HG03108 (cell line): ENCODE measurements at regions not wholly inside any gene's neighbourhood (a gene's known extent, or its start where the extent isn't known, plus 50 kb on each side); places are given as distances from the start of the nearest gene placed in this dataset.

Experiments
- ATAC-seq: cut with Tn5 transposase; IDR thresholded peaks from one replicate; pipeline ENCODE4 v1.9.1; 2021; ENCODE audit warnings: moderate library complexity; ENCODE audit not compliant: unreplicated experiment

- no peak for ATAC-seq
These were observed 213.2 kb upstream of the FOXN3 start for GRCh38 chr14:89630101-89630829.

DNA sequence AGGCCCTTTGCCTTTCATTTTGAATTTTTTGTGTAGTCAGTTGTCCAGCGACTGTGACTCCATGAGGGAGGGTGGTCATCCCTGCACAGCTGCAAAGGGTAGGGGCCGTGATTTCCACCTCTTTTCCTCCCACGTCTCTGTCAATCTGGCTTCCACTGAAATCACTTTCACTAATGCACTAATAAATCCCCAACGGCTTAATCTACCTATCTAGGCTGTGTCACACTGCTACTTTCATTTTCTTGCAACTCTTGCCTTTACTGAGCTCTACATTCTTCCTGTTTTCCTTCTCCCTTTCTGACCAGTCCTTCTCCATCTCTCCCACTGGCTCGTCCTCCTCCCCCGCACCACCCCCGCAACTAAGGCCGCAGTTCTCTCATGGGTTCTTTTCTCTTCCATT is 212.3 kb upstream of the FOXN3 start:
- ATAC-seq = no peak

- ATAC-seq = no peak
These were observed 211.5 kb upstream of the FOXN3 start for GRCh38 chr14:89628521-89628920.

- no peak for ATAC-seq
These were observed 209.3 kb upstream of the FOXN3 start for GRCh38 chr14:89626233-89626806.

GRCh38 chr14:89625731-89626232 is 208.7 kb upstream of the FOXN3 start:
- ATAC-seq = no peak

- ATAC-seq = no peak
These were observed 208.2 kb upstream of the FOXN3 start for GRCh38 chr14:89625244-89625713.

DNA sequence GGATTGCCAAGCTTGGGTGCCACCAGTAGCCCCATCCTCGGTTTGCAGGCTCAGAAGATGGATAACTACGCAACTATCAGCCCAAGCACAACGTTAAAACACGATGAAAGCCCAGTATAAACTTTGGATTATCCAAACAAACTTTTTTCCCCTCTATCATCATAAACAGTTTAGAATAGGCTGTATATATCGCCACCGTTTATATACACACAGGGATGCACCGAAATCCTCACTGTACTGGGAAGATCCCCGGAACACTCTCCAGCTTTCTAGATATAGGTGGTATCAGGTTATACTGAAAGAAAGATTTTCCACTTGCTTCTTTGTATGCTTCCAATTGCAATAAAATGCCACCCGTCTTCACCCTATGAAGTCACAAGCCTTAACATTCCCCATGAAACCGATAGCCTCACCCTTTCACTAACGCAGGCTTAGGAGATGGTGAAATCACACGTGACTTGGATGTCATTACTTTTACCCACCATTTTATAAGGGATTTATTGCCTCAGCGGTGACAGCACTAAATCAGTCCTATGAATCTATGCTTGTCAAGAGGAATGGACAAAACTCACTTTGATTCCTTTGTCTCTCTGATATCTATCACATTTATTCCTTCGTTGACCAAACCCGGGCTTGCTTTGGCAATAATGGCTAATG is 207.6 kb upstream of the FOXN3 start:
- no peak for ATAC-seq

GRCh38 chr14:89621791-89622638 is 205.0 kb upstream of the FOXN3 start:
- no peak for ATAC-seq

DNA sequence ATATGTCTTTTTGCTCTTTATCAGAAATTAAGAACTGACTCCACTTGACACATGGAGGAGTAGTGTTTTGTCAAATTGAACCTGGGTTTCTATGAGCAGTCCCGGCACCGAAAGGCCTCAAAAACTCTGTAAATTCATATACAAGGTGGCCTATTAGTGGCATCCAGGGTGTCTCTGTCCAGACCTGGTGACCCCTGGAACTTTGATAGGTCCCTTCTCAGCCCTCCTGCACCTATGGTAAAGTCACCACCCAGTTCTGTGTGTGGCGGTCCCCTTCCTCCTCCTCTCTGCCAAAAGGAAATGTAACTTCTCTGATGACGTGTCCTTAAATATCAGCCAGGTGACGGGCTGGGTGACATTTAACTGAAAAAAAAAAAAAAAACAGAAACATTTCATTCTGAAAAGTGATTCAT is 204.0 kb upstream of the FOXN3 start:
- ATAC-seq = no peak

DNA sequence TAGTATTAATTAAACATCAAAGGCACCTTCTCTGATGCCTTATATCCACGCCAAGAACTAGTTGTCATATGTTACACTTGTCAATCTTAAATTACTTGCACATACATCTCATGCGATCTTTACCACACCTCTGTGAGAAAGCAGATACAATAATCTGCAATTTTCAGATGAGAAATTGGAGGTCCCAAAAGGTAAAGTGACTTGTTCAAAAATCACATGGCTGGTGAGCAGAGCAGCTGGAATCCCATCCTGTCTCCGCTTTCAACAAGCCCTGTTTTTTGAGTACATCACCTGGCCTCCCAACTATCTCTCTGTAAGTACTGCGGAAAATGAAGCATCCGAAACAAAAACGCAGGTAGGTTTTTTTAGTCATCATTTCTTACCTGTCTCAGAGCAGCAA is 203.4 kb upstream of the FOXN3 start:
- ATAC-seq = no peak

- ATAC-seq = no peak
These were observed 202.6 kb upstream of the FOXN3 start for GRCh38 chr14:89619596-89619995.

- peak; percentile 58 for ATAC-seq
These were observed 201.9 kb upstream of the FOXN3 start for GRCh38 chr14:89618811-89619551.

- no peak for ATAC-seq
These were observed 201.3 kb upstream of the FOXN3 start for GRCh38 chr14:89618330-89618708.

GRCh38 chr14:89617481-89618329 is 200.7 kb upstream of the FOXN3 start:
- no peak for ATAC-seq

- peak; percentile 28 for ATAC-seq
These were observed 199.9 kb upstream of the FOXN3 start for GRCh38 chr14:89616852-89617341.

DNA sequence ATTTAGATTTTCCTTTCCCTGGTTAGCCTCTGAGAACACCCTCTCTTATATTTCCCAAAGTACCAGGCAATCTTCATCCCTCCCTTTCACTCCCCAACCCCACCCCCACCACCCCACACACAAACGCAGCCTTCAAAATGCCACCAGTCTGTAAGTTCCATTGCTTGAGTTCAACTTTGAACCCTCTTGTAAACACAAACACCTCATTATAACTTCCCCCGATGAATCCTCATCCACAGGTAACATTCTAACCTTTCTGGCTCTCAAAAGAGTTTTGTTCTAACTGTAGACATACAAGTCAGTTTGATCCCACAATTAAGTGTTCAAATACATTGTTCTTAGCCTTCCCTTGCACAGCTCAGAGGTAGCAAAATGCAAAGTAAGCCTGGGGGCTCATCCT is 199.4 kb upstream of the FOXN3 start:
- ATAC-seq = no peak

DNA sequence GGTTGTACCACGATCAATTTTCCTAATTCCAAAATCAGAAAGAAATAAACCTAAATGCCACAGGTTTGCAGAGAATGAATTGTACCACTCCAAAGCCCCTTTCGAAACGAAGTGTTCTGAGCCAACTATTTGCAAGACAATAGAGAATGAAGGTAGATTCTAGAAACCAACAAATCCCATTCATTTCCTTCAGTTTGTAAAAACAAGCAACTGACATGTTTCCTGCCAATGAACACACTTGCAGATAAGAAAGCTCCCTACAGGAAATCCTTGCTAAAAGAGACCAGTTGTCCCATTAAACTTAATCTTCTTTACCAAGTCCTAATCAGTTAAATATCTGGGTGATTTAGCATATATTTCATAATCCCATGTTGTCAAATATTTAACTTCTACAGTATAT is 198.4 kb upstream of the FOXN3 start:
- ATAC-seq = no peak

DNA sequence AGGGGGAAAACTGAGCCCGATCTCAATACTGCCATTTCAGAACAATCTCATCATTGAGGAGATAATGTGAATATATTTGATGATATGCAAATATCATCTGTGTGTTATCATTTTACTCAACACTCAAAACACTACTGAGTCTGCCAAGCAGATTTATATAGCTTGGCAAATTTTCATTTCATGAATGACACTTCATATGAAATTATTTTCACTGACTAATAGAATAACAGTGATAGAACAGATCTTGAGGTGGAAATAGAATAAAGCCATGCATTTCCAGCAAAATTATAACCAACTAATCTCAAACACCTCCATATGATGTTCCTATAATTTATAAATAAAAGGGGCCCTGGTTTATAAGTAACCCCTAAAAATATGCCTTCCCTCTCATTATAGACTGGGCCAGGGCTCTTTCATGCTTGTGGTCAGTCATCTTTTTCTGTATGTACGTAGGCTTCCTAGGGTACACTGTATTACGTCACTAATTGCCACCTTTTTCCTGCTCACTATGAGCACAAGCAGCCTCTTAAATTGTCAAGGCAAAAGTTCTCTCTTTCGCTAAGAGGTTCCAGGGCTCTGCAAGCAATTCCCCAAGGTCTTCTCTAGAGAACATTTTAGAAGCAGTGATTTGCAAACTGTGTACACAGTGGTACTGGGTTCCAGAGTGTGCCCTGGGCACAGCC is 197.1 kb upstream of the FOXN3 start:
- ATAC-seq = no peak
